K562 (cell line): ENCODE measurements at regions not wholly inside any gene's neighbourhood (a gene's known extent, or its start where the extent isn't known, plus 50 kb on each side); places are given as distances from the start of the nearest gene placed in this dataset.

Source experiments
- ATAC-seq: fragments of 200-7000 bp; cut with Tn5 transposase; 3 replicates; pipeline ENCODE4 v1.9.1; 2020; ENCODE audit warnings: moderate library complexity
- BruUV-seq: library from RNA; stranded (reverse); fragments of 400-500 nt; replicated peaks from 2 replicates; lab custom pipeline; 2021; lab: Mats Ljungman, UMichigan
- CTCF ChIA-PET: fragments of 300-600 bp; formaldehyde crosslinking; extraction: SDS; loops from one replicate; lab custom pipeline; 2021; ENCODE audit warnings: low intra/inter-chr PET ratio; lab: Yijun Ruan, JAX
- POLR2A ChIA-PET: fragments of 300-600, 350-650 bp; sonication (Branson Sonifier 250); formaldehyde crosslinking; extraction: SDS; loops from one replicate; lab custom pipeline; 2021; ENCODE audit warnings: antibody characterized with exemption, inconsistent platforms; lab: Yijun Ruan, JAX
- DNase-seq, 4 experiments: peaks; one replicate each; pipeline versions ENCODE4 v3.0.0 to v3.0.0-alpha.2; 2011 to 2018; ENCODE audit warnings: low spot score in 3 of 4, mixed read lengths in 3 of 4; ENCODE audit errors: extremely low read depth in 1 of 4
- FAIRE-seq: peaks from 2 replicates; lab custom pipeline; 2011; peaks lifted over from hg19 to GRCh38; lab: Jason Lieb, UNC
- H2AFZ ChIP-seq: 2 replicates; pipeline ENCODE4 v1.6.0; 2011; ENCODE audit warnings: low read depth, low read length, control low read depth, inconsistent platforms
- H3K27ac ChIP-seq: fragments of 200-600 bp; 3 replicates; pipeline ENCODE4 v1.8.0; 2011; ENCODE audit warnings: low read depth, mild to moderate bottlenecking, control low read depth, inconsistent platforms, low read length, moderate library complexity, mixed read lengths; ENCODE audit errors: extremely low read depth
- H3K27me3 ChIP-seq, 2 experiments: fragments of 300-600 bp in 1 of 2; 2 replicates in 1 of 2; 3 replicates in 1 of 2; pipeline versions ENCODE4 v1.6.0 to v1.8.0; 2011; ENCODE audit warnings: inconsistent platforms in 2 of 2, low read length in 2 of 2, mild to moderate bottlenecking in 1 of 2, mixed read lengths in 1 of 2, moderate library complexity in 1 of 2; ENCODE audit not compliant: control insufficient read depth in 2 of 2, insufficient read depth in 2 of 2
- H3K36me3 ChIP-seq: fragments of 300-600 bp; 3 replicates; pipeline ENCODE4 v1.8.0; 2011; ENCODE audit warnings: mild to moderate bottlenecking, low read length, inconsistent platforms; ENCODE audit not compliant: control insufficient read depth, insufficient read depth
- H3K4me1 ChIP-seq, 2 experiments: fragments of 200-600 bp in 1 of 2; replicated peaks in 1 of 2; 2 replicates in 1 of 2; 3 replicates in 1 of 2; pipeline versions ENCODE4 v1.5.1 to v1.8.0; 2011; ENCODE audit warnings: inconsistent platforms in 2 of 2, low read length in 2 of 2, mild to moderate bottlenecking in 1 of 2, mixed read lengths in 1 of 2, moderate library complexity in 1 of 2; ENCODE audit not compliant: control insufficient read depth in 2 of 2, insufficient read depth in 2 of 2
- H3K4me2 ChIP-seq: 2 replicates; pipeline ENCODE4 v1.6.1; 2011; ENCODE audit warnings: low read length, control low read depth, inconsistent platforms, mixed read lengths; ENCODE audit not compliant: insufficient read depth
- H3K4me3 ChIP-seq: fragments of 200-600 bp; sonication (generic), shearing (Covaris generic); 2 replicates; pipeline ENCODE4 v1.5.1; 2016; ENCODE audit warnings: control low read depth, inconsistent platforms
- H3K79me2 ChIP-seq: fragments of 200-600 bp; 3 replicates; pipeline ENCODE4 v1.8.0; 2011; ENCODE audit warnings: low read length, inconsistent platforms; ENCODE audit not compliant: control insufficient read depth, insufficient read depth
- H3K9ac ChIP-seq, 2 experiments: 2 replicates each; pipeline versions ENCODE4 v1.6.0 to v1.6.1; 2011; ENCODE audit warnings: low read depth in 2 of 2, low read length in 2 of 2, control low read depth in 1 of 2, inconsistent platforms in 1 of 2, mild to moderate bottlenecking in 1 of 2, mixed read lengths in 1 of 2; ENCODE audit not compliant: insufficient read depth in 1 of 2
- H3K9me1 ChIP-seq: one replicate; pipeline ENCODE4 v1.6.0; 2011; ENCODE audit warnings: inconsistent platforms, mild to moderate bottlenecking, low read length, moderate library complexity; ENCODE audit not compliant: control insufficient read depth, insufficient read depth
- H3K9me3 ChIP-seq: replicated peaks from 2 replicates; pipeline ENCODE4 v1.5.1; 2011; ENCODE audit warnings: low read depth, low read length, inconsistent platforms; ENCODE audit not compliant: control insufficient read depth, insufficient read depth
- H4K20me1 ChIP-seq: replicated peaks from 2 replicates; pipeline ENCODE4 v1.6.1; 2011; ENCODE audit warnings: low read length, inconsistent platforms, mixed read lengths; ENCODE audit not compliant: control insufficient read depth, insufficient read depth
- GABPB1 ChIP-seq: sonication (generic); formaldehyde crosslinking; IDR thresholded peaks from 2 replicates; pipeline ENCODE4 v1.8.0; 2022; ENCODE audit warnings: mild to moderate bottlenecking, missing genetic modification reagents
- HNRNPK ChIP-seq: fragments of 200-400 bp; formaldehyde crosslinking; IDR thresholded peaks from one replicate; pipeline ENCODE4 v1.6.1; 2018; ENCODE audit warnings: mild to moderate bottlenecking, low read depth, low read length; ENCODE audit not compliant: poor library complexity, severe bottlenecking
- MLLT1 ChIP-seq, 2 experiments: fragments of 450-650 bp; IDR thresholded peaks; 2 replicates each; pipeline ENCODE4 v1.6.1; 2016
- POLR2AphosphoS2 ChIP-seq: IDR thresholded peaks from 2 replicates; pipeline ENCODE4 v1.6.1; 2012; ENCODE audit warnings: low read length, improper control_type of control experiment
- SMARCB1 ChIP-seq: IDR thresholded peaks from 2 replicates; pipeline ENCODE4 v1.6.1; 2011; ENCODE audit warnings: improper control_type of control experiment, low read depth; ENCODE audit not compliant: insufficient read length
- SREBF1 ChIP-seq: fragments of 150-350 bp; IDR thresholded peaks from 2 replicates; pipeline ENCODE4 v1.6.1; 2014; ENCODE audit warnings: antibody characterized with exemption, low read depth, low read length, borderline replicate concordance
- THRB ChIP-seq: fragments of 450-650 bp; formaldehyde crosslinking; conservative IDR thresholded peaks from 2 replicates; pipeline ENCODE4 v1.4.0; 2022; ENCODE audit warnings: mild to moderate bottlenecking, missing genetic modification characterization
- U2AF2 ChIP-seq: fragments of 200-400 bp; formaldehyde crosslinking; optimal IDR thresholded peaks from 2 replicates; pipeline ENCODE3; 2017; ENCODE audit warnings: low read depth, mild to moderate bottlenecking, low read length
- XRCC3 ChIP-seq: fragments of 450-650 bp; IDR thresholded peaks from 2 replicates; pipeline ENCODE4 v1.6.1; 2017; ENCODE audit warnings: mild to moderate bottlenecking, moderate library complexity
- ZNF583 ChIP-seq: fragments of 250-450 bp; sonication (Bioruptor Pico); IDR thresholded peaks from 2 replicates; pipeline ENCODE4 v1.4.0; 2020
- ZNF586 ChIP-seq: fragments of 450-650 bp; formaldehyde crosslinking; conservative IDR thresholded peaks from 2 replicates; pipeline ENCODE4 v1.4.0; 2020; ENCODE audit warnings: mild to moderate bottlenecking, moderate library complexity
- ZNF717 ChIP-seq: fragments of 250-450 bp; sonication (Bioruptor Pico); IDR thresholded peaks from 2 replicates; pipeline ENCODE4 v1.5.0; 2021
- WGBS: fragments of 100-300 bp; shearing (Covaris generic); methylation state at CpG from one replicate; pipeline ENCODE4 v1.1.6; 2016; ENCODE audit warnings: low coverage, mixed read lengths; ENCODE audit not compliant: insufficient coverage; ENCODE audit errors: missing lambda C conversion rate; 5-methylcytosine and 5-hydroxymethylcytosine counted together
- in situ Hi-C: fragments of 300-500 bp; cut with MboI; formaldehyde crosslinking; loops from 4 replicates; pipeline ENCODE4 v1.15.0; 2018; ENCODE audit warnings: inconsistent platforms, mixed read lengths
- intact Hi-C: fragments of 100-400 bp; cut with micrococcal nuclease; formaldehyde crosslinking; loops from 2 replicates; pipeline ENCODE4 v1.14.2; 2022
- TF ChIP-seq, protein P1 (sequence below): fragments of 450-650 bp; IDR thresholded peaks from 2 replicates; pipeline ENCODE4 v1.7.1; 2018; ENCODE audit warnings: mild to moderate bottlenecking, low read depth; ENCODE audit not compliant: partially characterized antibody
- TF ChIP-seq, protein P2 (sequence below): fragments of 250-450 bp; sonication (Bioruptor Pico); IDR thresholded peaks from 2 replicates; pipeline ENCODE4 v1.8.0; 2021; ENCODE audit warnings: mild to moderate bottlenecking, moderate library complexity
- TF ChIP-seq, protein P3 (sequence below), 2 experiments: fragments of 250-450 bp in 1 of 2; fragments of 450-650 bp in 1 of 2; sonication (Bioruptor Pico) in 1 of 2; IDR thresholded peaks; 2 replicates each; pipeline versions ENCODE4 v1.6.1 to v1.8.0; 2016 to 2021; ENCODE audit warnings: mild to moderate bottlenecking in 2 of 2, moderate library complexity in 2 of 2, missing compliant biosample characterization in 1 of 2, missing genetic modification characterization in 1 of 2

GRCh38 chr17:79412110-79412509 is 198.7 kb downstream of the RBFOX3 start (continued):
- TF ChIP-seq, protein P1, sequence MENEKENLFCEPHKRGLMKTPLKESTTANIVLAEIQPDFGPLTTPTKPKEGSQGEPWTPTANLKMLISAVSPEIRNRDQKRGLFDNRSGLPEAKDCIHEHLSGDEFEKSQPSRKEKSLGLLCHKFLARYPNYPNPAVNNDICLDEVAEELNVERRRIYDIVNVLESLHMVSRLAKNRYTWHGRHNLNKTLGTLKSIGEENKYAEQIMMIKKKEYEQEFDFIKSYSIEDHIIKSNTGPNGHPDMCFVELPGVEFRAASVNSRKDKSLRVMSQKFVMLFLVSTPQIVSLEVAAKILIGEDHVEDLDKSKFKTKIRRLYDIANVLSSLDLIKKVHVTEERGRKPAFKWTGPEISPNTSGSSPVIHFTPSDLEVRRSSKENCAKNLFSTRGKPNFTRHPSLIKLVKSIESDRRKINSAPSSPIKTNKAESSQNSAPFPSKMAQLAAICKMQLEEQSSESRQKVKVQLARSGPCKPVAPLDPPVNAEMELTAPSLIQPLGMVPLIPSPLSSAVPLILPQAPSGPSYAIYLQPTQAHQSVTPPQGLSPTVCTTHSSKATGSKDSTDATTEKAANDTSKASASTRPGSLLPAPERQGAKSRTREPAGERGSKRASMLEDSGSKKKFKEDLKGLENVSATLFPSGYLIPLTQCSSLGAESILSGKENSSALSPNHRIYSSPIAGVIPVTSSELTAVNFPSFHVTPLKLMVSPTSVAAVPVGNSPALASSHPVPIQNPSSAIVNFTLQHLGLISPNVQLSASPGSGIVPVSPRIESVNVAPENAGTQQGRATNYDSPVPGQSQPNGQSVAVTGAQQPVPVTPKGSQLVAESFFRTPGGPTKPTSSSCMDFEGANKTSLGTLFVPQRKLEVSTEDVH: no peak
- TF ChIP-seq ZNF586 (CRISPR knock-in tag): no peak
- TF ChIP-seq THRB (CRISPR knock-in tag): no peak
- TF ChIP-seq U2AF2: no peak
- no peak for TF ChIP-seq ZNF583 (CRISPR knock-in tag)
- TF ChIP-seq GABPB1: no peak

DNA sequence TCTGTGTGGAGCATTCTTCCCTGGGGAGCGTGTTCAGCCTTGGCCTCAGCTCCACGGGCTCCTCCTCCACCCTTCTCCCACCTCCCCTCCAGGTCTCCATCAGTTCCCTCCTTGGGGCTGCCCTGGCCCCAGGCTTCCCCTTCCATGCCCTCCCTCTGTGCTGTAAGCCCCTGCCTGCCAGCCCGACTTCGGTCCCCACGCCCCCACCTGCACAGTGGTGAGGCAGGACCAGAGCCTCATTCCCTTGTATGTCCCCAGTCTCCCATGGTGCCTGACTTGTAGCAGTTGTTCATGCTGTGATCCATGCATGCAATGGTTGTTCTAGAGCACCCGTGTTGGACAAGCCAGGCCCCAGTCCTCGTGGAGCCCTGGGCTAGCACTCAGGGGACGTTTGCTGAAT is 199.4 kb downstream of the RBFOX3 start:
- FAIRE-seq: no peak
- CTCF ChIA-PET: no interaction called here
- Histone ChIP-seq H3K79me2 (no peaks in the 10 kb centered on the region), H3K36me3 (no peaks in the 10 kb centered on the region), H4K20me1 (peaks cover 14% of the 10 kb centered on the region), H2AFZ (no peak overlapping the region), H3K4me2 (no peak overlapping the region), H3K27me3 (peaks cover 18 to 64% of the 10 kb centered on the region in 2 experiments), H3K9ac (no peak overlapping the region), H3K9me1 (no peaks in the 10 kb centered on the region), H3K9me3 (peaks cover 2% of the 10 kb centered on the region; the same call in 1 of the 2 replicates), H3K27ac (no peak overlapping the region), H3K4me3 (no peak overlapping the region), H3K4me1 (no peaks in the 10 kb centered on the region)
- BruUV-seq: no TSS peak
- DNase-seq: no peak
- POLR2A ChIA-PET: no interaction called here
- intact Hi-C loops: no loop called here
- no peak for ATAC-seq
- 0% methylated on average over 8 of the region's 8 CpGs for WGBS
- in situ Hi-C loops: no loop called here
- TF ChIP-seq ZNF717 (CRISPR knock-in tag) (no peak), SREBF1 (no peak), MLLT1 (IDR thresholded peaks at IDR 0.05) (no peak), SMARCB1 (no peak), XRCC3 (no peak), POLR2AphosphoS2 (no peak), HNRNPK (no peak)
- TF ChIP-seq, protein P2, sequence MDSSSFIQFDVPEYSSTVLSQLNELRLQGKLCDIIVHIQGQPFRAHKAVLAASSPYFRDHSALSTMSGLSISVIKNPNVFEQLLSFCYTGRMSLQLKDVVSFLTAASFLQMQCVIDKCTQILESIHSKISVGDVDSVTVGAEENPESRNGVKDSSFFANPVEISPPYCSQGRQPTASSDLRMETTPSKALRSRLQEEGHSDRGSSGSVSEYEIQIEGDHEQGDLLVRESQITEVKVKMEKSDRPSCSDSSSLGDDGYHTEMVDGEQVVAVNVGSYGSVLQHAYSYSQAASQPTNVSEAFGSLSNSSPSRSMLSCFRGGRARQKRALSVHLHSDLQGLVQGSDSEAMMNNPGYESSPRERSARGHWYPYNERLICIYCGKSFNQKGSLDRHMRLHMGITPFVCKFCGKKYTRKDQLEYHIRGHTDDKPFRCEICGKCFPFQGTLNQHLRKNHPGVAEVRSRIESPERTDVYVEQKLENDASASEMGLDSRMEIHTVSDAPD (CRISPR knock-in tag): no peak
- TF ChIP-seq, protein P3, sequence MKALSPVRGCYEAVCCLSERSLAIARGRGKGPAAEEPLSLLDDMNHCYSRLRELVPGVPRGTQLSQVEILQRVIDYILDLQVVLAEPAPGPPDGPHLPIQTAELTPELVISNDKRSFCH (CRISPR knock-in tag; IDR thresholded peaks at IDR 0.05): no peak
- TF ChIP-seq, protein P3 (tag; IDR thresholded peaks at IDR 0.05): no peak
